MV-4-11 (cell line): ENCODE measurements at regions not wholly inside any gene's neighbourhood (a gene's known extent, or its start where the extent isn't known, plus 50 kb on each side); places are given as distances from the start of the nearest gene placed in this dataset.

Experiments used
- DNase-seq: peaks from one replicate; lab custom pipeline; 2025; lab: John Stamatoyannopoulos, UW

DNA sequence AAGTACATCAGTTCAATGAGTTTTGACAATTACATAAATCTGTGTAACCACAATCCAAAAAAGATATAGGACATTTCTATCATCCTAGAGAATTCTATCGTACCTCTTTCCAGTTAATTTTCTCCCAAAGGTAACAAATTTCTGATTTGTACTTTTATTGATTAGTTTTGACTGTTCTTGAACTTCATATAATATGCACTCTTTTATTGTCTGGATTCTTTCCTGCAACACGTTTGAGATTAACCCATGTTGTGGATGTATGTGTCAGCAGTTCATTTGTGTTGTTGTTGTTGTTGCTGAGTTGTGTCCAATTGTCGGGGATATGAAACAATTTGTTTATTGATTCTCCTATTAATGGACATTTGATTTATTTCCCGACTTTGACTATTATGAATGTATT is 145.9 kb upstream of the WDR11 start:
- no peak for DNase-seq

DNA sequence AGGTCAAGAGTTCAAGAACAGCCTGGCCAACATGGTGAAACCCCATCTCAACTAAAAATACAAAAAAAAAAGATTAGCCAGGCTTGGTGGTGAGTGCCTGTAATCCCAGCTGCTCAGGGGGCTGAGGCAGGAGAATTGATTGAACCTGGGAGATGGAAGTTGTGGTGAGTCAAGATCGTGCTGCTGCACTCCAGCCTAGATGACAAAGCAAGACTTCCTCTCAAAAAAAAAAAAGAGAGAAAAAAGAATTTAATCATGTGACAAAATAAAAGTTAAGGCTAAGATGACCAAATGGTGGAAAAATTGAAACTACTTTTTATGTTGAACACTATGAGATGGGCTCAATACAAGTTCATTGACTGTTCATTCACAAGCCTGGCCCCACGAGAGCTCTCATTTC is 141.1 kb upstream of the WDR11 start:
- peak; percentile 47 for DNase-seq

DNA sequence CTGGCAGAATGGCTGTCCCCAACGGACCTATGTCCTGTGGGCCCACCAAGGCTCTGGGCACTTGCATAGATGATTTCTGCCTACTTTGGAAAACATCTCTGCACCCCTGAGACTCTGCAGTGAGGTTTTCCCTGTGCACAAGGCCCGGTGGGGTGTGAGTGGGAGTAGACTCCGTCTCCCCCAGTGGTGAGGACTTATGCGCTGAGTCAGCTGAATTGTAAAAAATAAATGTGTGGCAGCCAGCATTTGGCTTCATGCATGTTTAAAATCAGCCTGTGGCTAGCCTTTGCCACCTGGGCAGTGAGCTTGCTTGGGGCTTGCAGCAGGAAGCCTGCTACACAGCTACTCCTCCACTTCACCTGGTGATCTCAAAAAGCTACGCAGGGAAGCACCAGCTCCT is 139.3 kb upstream of the WDR11 start:
- no peak for DNase-seq

DNA sequence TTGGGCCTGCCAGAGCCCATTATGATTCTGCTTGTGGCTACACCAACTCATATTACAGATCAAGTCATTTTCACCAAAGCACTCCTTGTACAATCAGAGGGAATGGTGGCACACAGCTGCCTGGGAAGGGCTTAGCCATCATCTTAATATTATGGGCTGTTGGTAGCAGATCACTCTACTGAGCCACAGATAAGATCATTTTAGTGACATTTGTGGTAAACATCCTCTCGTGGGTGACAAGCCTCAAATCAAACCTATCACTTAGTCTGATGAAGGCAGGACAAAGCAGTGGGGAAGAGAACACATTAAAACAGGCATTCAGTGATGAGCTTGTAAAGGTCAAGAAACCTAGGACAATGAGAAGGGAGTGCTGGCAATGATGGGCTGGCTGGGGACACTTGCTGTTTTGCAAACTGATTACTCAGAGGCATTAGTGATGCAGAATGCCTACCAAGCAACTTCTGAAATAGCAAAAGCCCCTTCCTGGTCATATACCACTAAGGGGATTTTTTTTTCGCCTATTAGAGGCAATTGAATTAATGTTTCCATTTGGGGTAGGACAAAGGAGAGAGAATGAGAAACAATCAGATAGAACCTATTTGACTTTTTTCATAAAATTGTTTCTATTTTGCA is 137.5 kb upstream of the WDR11 start:
- no peak for DNase-seq

DNA sequence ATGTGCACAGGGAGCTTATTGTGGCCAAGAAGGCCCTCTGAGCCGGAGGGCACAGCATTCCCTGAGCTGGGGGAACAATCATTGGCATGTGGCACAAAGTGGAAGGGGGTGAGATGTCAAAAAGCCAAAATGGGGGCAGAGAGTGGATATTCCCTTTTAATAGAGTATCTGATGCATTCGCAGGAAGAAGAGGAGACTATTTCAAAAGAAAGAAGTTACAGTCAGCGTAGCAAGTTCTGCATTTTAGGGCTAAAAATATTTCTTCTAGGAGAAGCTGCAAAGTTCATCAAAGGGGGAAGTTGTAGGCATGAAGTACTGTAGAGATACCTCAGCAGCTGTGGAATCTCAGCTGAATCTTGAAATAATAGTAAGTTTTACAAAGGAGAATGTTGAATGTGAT is 136.0 kb upstream of the WDR11 start:
- peak; percentile 88 for DNase-seq

DNA sequence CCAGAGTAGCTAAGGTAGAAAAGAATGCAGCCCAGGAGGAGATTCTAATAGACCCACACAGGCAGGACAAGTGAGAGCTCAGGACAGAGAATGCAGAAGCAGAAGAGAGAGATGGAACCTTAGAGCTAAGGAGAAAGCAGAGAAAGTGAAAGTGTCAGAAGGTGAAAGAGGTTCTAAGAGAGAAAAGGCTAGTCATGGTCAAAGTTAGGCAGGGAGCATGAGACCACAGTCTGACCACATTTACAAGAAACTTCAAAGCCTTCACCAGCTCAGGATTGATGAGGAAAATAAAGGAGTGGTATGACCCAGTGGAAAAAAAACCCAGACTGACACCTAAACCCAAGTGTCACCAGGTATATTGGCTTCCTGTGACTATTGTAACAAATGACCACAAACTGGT is 131.8 kb upstream of the WDR11 start:
- DNase-seq, result peak; percentile 66

DNA sequence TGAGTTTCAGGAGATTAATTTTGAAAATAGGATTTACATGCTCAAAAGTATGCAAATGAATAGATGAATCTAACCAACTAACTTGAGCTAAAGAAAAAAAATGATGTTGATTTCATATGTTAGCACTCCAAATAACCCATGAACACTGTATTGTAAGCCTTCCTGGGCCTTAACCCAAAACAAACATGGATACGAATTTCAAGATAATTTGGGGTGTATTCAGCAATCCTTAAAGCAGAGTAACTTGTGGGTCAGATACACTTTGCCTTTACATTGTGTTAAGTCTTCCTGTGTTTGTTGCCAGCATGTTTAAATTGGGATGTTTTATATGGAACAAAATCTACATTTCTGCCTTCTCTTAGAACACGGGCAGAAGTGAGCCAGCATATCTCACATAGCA is 124.2 kb upstream of the WDR11 start:
- DNase-seq, result no peak

DNA sequence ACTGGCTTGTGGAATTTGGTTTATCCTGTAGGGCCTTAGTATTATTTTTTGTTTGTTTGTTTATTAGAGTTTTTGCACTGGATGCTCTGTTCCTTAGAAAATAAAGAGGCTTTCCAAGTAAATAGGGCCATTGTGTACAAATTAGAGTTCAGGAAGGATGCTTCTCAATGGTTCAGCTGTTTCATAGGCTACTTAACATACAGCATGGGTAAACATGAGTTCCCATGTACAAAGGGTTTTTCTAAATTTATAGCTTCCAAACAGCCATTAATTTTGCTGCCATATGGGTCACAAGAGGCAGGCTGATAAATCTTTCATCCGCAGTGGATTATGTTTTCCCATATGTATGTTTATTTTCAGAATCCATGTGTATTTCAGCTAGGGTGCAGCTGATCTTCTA is 121.6 kb upstream of the WDR11 start:
- DNase-seq, result no peak

DNA sequence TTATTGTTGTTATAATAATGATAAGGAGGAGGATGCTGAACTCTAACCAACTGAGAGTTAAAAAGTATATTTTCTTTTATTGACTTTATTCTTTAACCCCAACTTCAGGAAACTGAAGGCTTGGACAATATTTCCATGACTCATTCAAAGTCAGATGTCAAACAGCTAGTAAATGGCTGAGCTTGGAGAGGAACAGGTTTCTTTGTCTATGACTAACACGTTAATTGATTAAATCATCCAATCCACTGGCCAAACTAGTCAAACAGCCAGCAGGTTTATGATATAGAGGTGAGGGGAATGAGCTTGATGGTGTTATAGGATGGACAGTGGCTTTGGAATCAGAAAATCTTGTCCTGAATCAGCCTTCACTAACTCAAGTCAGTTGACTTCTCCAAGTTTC is 119.1 kb upstream of the WDR11 start:
- no peak for DNase-seq

DNA sequence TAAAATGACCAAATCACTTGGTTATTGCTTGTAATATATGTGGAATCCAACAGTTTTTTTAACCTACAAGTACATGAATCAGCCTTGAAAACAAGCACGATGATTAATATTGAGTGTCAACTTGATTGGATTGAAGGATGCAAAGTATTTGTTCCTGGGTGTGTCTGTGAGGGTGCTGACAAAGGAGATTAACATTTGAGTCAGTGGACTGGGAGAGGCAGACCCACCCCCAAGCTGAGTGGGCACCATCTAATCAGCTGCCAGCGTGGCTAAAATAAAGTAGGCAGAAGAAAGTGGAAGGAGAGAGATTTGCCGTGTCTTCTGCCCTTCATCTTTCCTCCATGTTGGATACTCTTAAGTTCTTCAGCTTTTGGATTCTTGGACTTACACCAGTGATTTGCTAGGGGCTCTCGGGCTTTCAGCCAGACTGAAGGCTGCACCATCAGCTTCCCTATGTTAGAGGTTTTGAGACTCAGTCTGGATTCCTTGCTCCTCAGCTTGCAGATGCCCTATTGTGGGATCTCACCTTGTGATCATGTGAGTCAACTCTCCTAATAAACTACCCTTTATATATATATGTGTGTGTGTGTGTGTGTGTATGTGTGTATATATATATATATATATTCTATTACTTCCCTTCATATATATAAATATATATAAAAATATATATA is 118.4 kb upstream of the WDR11 start:
- DNase-seq, result no peak

DNA sequence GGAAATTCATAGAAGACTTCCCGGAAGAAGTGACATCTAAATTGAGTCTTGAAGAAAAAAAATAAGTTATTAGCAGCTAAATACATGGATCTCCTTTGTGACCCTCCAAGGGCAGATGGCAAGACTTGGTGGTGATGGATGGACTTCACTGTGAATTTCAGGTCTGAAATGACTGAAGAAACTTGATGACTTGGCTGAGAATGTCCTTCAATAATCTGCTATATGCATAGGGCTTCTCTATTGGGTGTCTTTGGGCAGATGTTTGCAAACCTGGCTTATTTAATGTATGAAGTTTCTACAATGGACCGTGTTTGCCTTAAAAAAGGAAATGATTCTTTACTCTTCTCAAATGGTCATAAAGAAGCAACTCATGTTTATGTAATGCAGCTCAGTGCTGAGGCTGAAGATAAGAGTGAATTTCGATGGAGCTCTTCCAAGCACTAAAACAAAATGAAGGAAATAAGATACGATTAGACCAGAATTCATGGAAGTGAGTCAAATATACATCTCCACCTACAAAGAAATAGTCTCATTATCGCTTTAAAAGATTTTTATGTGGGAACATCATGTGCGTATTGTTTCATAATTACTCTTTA is 116.6 kb upstream of the WDR11 start:
- DNase-seq, result no peak

DNA sequence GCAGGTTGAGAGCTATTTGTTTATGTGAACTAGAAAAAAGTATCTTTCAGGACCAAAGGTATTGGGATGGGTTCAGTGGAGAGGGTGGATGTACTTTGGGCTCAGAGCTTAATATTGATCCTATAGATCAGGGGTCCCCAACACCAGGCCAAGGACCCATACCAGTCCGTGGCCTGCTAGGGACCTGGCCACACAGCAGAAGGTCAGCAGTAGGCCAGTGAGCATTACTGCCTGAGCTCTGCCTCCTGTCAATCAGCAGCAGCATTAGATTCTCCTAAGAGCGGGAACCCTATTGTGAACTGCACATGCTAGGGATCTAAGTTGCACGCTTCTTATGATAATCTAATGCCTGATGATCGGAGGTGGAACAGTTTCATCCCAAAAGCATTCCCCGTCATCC is 115.8 kb upstream of the WDR11 start:
- no peak for DNase-seq

DNA sequence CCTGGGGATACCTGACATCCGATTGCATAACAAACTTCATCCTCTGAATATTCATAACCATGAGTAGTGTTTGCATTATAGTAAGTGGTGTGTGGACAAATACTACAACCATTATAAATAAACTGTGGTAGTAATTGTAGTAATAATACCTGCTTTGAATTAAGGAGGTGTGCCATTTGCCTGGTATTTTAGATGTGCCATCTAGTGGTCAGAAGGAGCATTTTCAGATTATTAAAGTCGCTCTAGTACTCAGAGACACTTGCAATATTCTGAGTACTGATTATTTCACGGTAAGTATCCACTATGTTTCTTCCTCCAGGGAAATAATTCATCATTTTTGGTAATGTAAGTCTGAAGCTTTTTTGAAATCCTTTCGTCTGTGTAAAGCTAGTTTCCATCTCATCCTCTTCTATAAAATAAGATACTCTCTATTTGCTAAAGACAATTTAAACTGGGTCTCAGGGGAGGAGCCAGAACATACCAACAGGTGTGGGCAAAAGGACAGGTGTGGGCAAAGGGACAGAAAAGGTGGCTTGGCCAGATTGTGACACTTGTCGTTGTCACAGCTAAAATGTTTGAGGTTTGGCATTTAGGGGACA is 115.3 kb upstream of the WDR11 start:
- peak; percentile 9 for DNase-seq

DNA sequence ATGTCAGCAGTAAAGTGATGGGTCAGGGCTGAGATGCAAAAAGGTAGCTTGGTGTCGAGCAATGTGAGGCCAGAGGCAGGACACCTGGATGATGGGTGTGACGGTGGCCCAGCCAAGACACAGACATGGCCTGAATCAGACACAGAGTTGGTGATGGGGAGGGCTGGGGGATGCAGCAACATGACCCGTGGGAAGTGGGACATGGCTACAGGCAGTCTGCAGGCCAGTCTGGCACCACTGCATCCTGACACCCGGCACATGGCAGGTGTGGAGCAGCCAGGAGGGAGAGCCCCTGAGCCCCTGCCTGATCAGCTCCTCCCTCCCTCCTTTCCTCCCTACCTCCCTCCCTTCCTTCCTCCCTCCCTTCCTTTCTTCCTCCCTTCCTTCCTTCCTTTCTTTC is 114.8 kb upstream of the WDR11 start:
- no peak for DNase-seq

DNA sequence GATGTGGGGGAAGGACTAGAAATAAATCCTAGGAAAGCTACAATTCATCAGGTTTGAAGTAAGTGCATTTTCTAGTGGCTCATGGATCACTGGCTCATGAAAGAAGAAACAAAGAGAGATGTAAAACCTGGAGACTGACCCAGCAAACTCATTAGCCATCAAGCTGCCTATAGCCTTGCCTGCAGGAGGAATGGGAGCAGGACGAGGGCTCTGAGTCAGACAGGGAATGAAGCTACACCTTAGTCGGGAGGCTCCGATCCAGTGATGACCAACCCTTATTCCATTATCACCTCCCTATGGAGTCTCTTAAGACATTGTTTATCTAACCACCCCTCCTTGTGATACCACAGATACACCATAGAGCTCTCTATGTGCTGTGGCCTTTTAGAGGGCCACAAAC is 112.5 kb upstream of the WDR11 start:
- DNase-seq, result no peak

DNA sequence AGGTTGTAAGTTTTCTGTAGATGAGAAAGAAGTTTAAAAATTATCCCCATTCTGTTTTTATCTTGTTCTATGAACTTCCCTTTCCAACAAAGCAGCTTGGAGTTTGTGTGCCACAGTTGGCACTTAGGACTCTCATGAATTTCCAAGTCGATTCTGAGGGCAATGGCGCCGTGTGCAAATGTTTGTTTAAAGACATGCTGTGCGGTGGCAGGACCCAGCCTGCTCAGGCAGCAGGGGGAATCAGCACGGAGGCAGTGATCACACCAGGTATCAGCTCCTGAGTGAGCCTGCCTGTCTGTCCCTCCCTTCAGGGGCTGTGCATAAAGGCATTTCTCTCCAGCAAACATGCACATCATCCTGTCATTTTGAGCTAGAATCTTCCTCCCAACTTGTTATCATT is 109.8 kb upstream of the WDR11 start:
- no peak for DNase-seq

DNA sequence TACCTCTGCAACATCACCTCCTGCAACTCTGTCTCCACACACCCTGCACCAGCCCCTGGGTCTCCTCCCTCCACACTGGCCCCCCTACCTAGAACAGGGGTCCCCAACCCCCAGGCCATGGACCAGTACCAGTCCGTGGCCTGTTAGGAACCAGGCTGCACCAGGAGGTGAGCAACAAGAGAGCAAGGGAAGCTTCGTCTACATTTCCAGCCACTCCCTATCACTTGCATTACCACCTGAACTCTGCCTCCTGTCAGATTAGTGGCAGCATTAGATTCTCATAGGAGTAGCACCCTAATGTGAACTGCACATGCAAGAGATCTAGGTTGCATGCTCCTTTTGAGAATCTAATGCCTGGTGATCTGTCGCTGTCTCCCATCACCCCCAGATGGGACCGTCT is 108.8 kb upstream of the WDR11 start:
- DNase-seq, result no peak

DNA sequence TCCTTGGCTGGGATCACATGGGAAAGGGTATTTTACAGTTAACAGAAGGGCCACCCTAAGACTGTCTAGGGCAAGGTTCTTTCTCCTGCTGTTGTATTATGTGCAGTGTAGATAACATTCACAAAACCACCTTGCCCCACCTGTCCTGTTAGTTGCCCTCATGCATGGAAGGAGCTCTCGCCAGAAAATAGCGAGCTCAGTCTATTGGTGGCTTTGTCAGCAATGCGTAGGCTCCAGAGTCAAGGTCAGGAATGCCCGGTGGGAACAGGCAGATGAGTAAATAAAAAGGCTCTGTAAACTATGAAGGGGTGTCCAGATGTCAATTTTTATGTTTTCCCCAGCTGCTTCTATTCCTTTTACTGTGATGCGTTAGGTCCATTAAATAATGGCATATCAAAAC is 107.1 kb upstream of the WDR11 start:
- DNase-seq, result no peak

DNA sequence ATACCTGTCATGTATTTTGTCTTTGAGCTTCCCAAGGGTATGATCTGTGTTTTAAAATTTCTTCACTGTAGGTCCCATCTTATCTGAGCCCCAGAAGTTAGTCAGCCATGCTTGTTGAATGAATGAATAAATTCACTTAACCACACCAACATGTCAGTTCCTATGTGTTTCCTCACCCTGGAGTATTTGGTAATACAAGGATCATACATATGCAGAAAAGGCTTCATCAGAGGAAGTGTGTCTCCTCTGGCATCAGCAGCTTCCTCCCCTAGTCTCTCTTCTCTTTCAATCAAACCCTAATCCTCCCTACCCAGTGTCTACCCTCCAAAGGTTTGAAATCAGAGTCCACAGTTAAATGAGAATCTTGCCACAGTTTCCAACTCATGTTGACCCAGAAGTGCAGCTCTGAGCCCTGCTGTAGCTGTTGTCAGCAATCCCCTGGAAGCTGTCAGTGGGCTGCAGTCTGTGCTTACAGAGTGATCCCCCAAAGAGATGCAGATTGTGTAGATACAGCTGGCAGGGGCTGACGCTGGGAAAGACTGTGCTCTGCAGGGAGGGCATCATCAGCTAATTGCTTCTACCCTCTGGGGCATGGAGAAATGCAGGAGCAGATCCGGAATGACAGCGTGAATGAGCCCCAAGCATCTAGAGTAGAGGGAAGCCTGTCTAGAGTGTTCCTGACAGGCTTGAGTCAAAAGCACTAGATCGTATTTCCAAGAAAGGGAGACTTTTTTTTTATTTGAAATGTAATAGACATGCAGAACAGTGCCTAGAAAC is 105.0 kb upstream of the WDR11 start:
- DNase-seq, result peak; percentile 92

DNA sequence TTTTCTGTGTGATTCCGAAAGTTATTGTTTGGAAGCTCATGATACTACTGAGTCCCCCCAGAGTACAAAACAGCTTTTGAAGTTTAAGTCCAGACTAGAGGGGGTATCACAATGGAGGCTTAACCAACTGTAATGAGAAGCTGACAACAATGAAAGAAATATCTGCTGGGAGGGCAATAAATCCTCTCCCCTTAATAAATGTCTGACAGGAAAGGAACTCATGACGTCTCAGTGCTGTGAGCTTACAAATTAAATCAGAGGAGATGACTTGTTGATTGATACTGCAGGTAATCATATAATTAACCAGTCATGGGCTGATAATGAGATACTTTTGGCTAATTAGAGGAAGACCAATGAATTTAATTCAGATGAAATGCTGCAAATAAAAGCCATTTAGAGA is 102.6 kb upstream of the WDR11 start:
- DNase-seq, result no peak

DNA sequence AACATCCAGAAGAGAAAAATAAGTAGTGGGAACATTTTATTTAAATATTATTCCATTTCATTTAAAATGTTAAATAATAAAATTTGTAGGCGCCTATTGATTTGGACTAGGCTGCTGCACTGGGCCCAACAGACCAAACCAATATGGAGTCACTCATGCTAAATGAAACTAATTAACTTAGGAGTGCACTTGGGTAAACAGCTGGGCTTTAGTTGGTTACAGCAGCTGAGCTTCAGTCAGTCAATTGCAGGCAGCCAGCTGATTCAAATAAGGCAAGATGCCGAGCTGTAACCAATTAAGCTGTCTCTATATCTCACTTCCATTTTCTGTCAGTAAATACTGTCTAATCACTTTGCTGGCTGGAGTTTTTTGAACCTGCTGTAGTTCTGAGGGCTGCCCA is 102.1 kb upstream of the WDR11 start:
- DNase-seq, result peak; percentile 58

DNA sequence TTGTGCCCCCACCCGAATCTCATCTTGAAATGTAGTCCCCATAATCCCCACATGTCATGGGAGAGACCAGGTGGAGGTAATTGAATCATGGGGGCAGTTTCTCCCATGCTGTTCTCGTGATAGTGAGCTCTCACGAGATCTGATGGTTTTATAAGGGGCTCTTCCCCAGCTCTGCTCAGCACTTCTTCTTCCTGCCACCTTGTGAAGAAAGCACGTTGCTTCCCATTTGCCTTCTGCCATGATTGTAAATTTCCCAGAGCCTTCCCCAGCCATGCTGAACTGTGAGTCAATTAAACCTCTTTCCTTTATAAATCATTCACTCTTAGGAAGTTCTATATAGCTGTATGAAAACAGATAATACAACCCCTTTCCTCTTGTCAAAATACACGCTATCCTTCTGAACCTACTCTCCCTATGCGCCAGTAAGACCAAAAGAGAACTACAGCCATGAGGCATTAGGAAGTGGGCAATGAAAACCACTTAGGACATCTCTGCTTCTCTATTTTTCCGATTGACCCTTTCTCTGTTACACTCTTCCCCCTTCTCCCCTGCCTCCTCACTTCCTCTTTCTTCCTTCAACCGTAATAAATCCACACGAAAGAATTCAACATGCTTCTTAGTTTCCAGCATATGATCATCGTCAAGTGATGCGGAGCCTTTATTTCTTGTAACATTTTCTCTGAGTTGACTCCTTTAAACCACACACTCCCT is 101.2 kb upstream of the WDR11 start:
- DNase-seq, result peak; percentile 98
